Fibroblast of skin of scalp (primary cell): ENCODE measurements at regions not wholly inside any gene's neighbourhood (a gene's known extent, or its start where the extent isn't known, plus 50 kb on each side); places are given as distances from the start of the nearest gene placed in this dataset.

Experiments used
- DNase-seq: peaks from one replicate; pipeline ENCODE4 v3.0.0-alpha.2; 2013

- no peak for DNase-seq
Observed at GRCh38 chr12:68559246-68559645, 51.5 kb upstream of the RAP1B start.

GRCh38 chr12:68559984-68560850 is 50.5 kb upstream of the RAP1B start:
- DNase-seq, result peak; percentile 58

- DNase-seq, result no peak
Observed at GRCh38 chr12:68560851-68561422, 49.8 kb upstream of the RAP1B start.
